CD4-positive, alpha-beta T cell treated with Interleukin-17A for 1 hour (primary cell): ENCODE measurements at regions not wholly inside any gene's neighbourhood (a gene's known extent, or its start where the extent isn't known, plus 50 kb on each side); places are given as distances from the start of the nearest gene placed in this dataset.
"Not testable (repeated sequence)": the region's sequence is repeated elsewhere in the genome, so short reads cannot be mapped to it uniquely, and the experiment has no call there.

Experiments
- DNase-seq: peaks from one replicate; pipeline ENCODE4 v3.0.0-alpha.2; 2020

DNA sequence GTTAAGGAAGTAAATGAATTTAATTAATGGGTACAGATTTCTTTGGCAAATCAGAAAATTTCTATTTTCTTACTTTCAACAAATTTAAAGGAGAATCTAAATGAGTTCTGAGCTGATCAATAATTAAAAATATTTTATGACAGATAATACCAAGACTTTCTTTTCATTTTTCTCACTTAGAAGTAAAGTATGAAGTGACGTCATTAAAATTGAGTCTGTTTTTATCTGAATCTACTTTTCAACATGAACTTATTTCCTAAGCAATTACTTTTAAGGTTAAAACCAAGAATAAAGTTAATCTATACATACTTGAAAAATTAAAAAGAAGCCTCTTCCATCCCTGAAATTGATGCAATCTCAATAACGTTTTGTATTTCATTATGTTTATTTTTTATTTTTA is 552.8 kb upstream of the ST8SIA4 start:
- DNase-seq = no peak

DNA sequence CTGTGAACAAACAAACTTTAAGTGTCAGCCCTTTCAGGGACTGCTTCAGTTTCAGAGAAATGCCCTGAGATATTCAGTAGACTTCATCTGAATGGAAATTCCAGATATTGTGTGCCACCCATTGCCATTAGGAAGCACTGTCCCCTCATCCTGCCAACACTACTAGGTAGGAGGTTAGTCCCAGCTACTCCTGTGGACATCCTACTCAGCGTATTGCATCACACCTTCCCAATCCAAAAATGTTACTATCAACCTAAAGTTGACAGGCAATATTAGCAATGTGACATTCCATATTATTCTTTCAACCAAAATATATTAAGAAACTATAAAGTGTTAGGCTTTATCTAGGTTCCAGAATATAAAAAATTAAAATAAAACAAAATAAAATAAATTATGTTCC is 552.0 kb upstream of the ST8SIA4 start:
- DNase-seq = no peak

DNA sequence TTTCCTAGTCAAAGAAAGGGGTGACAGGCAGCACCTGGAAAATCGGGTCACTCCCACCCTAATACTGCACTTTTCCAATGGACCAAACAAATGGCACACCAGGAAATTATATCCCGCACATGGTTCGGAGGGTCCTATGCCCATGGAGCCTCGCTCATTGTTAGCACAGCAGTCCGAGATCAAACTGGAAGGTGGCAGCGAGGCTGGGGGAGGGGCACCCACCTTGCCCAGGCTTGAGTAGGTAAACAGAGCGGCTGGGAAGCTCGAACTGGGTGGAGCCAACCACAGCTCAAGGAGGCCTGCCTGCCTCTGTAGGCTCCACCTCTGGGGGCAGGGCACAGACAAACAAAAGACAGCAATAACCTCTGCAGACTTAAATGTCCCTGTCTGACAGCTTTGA is 539.2 kb upstream of the ST8SIA4 start:
- DNase-seq = not testable (repeated sequence)

DNA sequence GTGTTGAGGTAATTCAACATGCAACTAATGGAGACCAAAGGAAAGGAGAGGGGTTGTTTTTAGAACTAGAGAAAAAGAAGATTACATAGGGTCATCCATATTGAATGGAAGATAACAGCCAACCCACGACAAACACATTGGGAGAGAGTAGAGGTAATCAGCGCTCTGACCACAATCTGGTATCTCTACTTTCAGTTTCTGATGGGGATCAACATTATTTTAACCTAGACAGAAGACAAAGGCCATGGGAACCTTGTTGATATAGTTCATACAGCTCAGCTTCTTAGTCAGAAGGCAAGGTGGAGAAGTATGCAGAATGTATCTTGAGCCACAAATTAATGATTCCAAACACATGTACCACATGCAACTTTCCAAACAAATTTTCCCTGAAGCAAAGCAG is 537.1 kb upstream of the ST8SIA4 start:
- DNase-seq = no peak

DNA sequence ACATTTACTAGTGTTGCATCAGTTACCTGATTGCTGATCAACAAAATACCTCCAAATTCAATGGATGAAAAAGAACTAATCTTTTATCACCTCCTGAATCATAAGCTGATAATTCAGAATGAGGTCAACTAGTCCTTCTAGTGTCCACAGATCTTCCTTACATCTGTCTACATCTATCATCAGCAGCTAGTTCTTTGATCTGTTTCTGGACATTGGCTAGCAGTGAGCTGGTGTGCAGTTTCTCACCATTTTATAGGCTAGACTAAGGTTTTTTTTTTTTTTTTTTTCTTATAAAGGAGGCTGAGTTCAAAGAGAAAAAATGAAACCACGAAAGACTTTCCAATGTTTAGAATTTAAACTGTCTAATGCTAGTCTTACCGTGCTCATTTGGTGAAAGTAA is 534.3 kb upstream of the ST8SIA4 start:
- no peak for DNase-seq

DNA sequence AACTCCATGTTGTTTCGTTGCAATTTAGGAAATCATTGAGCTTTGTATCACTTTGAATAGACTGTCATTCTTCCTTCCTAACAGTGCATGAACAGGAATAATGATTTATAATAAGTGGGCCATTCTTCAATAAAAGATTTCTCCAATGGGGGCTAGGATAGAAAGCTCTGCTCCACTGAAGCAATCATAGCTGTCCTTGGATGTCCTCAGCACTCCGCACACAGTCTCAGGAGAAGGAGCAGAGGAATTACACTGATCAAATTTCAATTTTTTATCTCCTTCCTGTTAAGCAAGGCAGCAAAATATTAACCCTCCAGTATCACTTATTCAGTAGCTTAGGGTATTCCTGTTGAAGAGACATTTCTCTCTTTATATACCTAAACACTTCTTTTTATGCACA is 532.7 kb upstream of the ST8SIA4 start:
- no peak for DNase-seq

DNA sequence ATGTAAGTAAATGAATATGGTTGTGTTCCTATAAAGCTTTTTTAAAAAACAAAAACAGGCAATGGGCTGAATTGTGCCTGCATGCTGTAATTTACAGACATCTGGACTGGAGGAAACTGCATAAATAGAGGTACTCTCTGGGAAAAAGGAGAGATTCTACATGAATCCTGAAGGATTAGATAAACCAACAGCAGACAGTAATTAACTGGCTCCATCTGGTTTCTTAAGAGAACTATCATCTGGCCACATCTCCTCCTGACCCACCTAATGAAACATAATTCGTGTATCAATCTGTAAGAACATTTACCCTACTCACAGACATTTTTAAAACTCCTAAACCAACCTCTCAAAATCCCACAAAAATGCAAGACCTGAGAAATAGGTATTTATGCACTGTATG is 528.1 kb upstream of the ST8SIA4 start:
- DNase-seq = no peak

DNA sequence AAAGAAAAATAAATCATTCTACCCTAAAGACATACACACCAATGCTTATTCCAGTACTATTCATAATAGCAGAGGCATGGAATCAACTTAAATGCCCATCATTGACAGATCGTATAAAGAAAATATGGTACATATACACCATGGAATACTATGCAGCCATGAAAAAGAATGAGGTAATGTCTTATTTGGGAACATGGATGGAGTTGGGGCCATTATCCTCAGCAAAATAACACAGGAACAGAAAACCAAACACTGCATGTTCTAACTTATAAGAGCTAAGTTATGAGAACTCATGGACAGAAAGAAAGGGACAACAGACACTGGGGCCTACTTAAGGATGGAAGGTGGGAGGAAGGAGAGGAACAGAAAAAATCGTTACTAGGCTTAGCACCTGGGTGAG is 527.5 kb upstream of the ST8SIA4 start:
- no peak for DNase-seq

DNA sequence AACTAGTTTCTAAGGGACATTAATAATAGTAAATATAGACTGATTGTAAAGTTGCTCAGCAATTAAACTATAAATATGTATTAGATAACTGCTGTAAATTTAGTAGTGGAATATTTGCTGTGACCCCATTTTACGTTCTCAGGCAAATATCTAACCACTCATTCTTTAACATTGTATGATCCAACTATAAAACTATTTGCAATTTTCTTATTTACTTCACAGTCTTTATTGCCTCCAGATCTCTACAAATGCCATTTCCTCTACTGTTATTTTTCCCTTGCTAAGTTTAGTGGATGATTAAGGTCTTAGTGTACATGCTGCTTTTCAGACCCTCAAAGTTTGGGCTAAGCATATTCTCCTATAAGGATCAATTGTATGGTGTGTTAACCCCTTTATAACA is 526.2 kb upstream of the ST8SIA4 start:
- no peak for DNase-seq

DNA sequence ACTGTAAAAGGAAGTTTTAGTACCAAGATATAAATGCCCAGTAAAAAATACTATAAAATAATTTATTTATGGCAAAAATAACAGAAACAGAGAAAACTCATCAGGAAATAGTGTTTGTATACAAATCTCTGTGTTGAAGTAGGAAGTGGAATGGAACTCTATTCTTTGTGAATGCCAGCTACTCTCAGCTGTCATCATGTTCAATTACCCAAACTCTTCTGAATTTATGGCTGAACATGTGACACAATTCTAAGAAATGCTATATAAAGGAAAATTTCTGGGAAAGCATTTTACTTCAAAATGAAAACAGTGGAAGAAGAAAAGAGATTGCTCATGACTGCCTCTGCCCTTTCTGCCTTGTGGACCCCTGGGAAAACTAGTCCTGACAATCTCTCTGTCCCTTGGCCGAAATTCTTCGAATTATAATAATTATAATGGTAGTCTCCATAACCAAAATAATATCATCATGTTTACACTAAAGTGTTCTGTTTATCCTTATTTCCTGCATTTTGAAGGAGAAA is 522.3 kb upstream of the ST8SIA4 start:
- no peak for DNase-seq

DNA sequence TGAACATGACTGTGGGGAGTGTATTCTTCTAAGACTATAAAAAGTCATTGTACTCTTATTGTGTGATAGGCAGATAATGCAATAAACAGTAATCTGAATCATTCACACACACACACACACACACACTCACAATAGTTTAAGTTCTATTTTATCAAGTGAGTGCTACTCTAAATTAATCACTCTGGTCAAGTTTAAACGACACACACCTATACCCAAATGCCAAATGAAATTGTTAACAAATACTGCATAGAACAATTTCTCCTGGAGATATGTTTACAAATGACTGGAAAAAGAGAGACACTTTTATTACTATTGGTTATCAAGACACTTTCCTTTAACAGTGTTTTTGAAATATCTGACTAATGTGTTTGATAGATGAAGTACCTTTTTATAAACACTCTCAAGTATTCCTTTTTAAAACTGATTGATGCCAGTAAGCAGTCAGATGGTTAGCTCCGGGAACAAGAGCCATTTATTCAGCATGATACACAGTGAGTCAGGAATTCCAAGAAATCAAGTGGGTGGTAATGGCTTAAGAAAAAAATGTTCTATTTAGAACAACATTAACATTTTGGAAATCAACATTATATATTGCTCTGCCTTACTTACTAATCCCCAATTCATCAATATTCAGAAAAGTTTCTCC is 521.6 kb upstream of the ST8SIA4 start:
- no peak for DNase-seq

DNA sequence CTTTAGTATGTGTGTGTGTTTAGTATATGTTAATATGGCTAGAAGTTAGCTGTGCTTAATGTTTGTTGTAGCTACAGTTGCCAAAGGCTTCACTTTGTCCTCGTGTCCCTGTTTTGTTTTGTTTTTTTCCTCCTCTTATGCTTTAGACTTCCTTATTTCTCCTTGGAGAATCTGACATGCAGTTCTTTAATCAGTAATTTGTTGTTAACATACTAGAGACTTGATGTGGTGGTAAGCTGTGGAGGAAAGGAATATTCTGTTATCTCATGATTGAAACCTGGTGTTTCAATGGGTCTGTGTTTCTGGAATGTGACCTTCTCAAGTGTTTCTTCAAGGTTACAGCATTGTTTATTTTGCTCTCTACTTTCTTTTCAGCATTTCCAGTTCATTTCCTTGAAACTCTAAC is 515.6 kb upstream of the ST8SIA4 start:
- no peak for DNase-seq

DNA sequence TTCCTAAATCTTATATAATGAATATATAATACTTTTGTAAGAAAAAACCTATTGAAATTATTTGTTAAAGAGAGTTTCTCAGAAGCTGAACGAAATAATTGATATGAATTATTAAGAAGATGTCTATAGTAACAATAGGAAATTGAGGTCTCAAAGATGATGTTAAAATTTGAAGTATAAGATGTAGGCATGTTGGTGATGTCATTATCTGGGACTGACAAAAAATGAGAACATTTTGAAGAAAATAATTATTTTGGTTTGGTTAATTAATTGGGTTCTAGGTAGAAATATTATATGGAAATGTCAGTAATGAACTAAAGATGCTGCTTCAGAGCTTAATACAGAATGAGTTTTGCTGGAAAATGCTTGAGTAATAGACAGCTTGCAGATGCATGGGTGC is 501.4 kb upstream of the ST8SIA4 start:
- no peak for DNase-seq

DNA sequence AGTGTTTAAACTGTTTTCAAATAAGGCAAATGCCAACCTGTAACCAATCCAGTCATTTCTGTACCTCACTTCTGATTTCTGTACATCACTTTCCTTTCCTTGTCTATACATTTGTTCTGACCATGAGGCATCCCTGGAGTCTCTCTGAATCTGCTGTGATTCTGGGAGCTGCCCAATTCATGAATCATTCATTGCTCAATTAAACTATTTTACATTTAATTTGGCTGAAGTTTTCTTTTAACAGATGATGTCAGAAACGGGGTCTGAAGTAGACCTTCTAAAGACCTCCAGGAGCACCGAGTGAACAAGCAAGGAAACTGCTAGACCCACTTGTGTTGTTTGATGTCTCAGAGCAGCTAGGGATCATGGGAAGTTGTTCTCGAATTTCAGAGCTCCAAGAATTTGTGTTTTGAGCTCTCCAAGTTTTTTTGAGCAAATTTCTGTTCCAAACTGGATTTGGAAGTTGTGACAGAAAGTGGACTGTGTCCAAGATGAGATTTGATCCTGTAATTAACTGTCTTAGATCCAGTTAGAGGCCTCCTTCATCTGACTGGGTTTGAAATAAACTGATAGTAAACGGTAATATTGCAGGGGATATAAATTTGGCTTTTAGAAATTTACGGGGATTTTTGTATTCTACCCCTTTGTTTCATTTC is 490.8 kb upstream of the ST8SIA4 start:
- no peak for DNase-seq

DNA sequence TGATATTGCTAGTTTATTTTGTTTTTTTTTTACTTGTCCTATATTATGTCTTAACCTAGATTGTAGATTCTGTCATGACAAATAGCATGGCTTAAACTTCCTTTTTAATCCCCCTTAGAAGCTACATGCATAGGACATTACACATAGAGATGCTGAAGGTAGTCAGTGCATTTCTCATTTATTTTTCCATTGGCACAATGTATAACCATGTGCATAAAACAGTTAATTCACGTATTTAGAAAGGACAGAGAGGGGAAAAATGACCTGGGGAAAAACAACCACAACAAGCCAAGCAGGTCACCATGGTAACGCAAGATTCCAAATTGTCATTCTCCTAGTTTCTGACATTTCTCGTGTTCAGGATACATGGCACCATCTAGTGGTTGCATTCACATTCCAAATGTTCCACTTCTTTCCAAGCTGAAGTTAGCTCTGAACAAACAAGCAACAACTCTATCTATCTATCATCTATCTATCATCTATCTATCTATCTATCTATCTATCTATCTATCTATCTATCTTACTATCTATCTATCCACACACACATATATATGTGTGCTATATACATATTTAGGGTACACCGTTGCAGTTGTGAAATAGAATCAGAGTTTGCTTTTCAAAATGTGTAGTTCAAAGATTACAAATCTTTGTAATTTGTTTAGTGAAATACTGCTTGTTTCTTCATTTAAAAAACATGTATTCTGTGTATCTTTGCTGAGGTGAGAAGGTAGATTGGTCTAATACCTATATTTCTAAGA is 487.2 kb upstream of the ST8SIA4 start:
- DNase-seq = peak; percentile 27

DNA sequence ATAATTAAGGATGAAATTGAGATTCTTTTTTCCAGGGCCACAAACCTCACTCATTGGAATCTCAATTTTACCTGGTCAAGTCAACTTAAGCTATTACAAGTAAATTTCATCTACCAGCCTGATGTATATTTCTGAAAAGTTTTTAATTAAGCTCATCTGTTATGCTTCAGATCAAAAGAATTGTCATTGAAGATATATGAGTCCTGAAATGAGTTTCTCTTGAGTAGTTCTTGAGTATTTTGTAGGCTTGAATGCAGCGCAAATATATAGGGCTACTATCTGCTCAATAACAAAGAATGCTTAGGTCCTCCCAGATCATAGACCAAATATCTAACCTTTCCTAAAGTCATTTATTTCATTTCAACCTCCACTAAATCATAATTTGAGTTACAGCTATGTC is 482.2 kb upstream of the ST8SIA4 start:
- DNase-seq = no peak

DNA sequence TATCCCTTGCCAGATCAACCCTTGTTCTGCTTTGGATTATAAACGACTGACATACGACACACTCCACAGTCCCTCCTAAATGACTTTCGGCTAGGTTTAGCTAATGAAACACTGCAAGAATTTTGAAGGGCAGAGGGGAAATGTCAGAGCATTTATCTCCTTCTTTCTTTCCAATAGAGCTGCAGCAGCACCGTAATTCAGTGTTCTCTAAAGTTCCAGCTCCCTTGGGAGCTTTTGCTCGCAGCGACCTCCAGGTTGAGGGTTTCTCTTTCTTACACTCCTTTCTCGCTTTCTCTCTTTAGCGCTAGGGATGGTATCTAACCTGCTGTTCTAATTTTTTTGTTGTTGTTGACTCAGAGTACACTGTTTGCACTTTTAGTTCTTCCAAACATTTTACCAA is 467.1 kb upstream of the ST8SIA4 start:
- no peak for DNase-seq

DNA sequence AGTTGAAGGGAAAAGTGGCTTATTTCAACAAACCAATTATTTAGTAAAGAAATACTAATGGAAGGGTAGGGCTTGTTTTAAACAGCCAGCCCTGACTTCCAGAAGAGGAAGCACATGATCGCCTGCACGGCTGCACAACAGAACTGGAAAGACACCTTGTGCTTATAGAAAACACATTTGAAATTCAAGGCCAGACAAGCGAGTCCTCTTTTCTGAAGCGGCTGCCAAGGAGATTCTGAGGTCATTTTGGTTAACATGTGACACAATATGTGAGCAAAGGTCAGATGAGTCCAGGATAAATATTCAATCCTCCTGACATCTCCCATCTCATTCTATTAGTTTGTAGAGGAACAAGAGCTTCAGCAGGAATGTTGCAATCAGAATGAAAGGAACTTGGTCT is 461.4 kb upstream of the ST8SIA4 start:
- DNase-seq = no peak

DNA sequence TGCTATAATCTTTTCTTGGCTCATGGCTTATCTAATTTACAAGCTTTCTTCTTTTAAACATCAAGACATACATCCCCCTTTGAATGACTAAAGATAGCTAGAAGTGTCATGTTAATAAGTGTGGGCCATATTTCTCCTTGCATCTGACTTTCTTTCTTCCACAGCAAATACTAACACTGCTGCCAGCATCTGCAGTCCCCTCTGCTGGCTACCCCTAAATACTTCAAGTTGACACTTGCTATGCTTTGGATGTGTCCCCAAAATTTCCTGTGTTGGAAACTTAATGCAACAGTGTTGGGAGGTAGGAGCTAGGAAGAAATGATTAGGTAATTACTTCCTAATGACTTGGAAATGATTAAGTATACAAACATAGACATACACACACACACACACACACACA is 459.0 kb upstream of the ST8SIA4 start:
- no peak for DNase-seq

DNA sequence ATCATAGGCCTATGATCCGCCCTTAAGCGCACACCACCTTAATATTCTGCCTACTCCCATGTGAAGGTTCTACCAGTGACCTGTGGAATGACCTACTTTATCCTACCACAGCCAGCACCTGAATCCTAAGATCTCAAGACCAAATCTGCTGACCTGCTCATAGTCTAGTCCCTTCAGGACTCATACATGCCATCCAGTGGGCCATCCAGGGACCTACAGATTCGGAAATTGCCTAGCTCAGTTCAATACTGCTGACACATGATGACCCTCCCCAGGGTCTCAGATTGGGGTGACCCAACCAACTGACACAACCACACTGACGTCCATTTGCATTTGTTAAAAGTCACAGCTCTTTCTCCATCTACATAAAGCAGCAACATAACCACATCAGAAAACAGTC is 443.8 kb upstream of the ST8SIA4 start:
- no peak for DNase-seq

DNA sequence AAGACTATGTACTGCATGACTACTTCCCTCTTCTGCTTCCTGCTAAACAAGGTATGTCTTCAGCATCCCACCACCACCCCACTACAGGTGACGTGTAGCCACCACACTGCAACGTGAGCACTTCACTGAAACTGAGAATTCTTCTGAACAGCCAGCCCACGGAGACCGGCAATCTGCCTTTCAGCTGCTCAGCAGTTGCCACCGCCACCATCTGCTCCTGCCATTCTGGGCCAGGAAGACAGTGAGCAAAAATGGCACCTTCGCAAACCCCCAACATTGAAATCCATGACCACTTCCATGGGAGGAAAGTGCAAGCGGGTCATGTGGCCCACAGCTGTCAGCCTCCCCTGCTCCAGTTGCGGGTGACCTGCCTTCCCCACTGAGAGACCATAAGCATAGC is 443.4 kb upstream of the ST8SIA4 start:
- no peak for DNase-seq

DNA sequence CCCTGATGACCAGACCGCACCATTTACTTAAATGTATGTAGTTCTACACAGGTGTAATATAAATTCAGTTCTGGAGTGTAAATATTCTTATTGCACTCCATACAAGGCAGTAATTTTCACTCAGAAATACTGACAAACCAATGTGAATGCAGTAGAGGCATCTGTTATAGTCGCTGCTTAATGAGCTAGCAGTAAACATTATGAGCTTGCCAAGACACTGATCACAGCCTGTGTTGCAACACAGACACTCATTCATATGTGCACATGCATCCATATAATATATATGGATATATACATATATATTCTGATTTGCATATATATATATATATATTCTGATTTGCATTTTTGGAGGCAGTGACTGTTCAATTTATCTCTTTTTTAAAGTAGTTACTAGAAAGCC is 435.1 kb upstream of the ST8SIA4 start:
- DNase-seq = no peak

DNA sequence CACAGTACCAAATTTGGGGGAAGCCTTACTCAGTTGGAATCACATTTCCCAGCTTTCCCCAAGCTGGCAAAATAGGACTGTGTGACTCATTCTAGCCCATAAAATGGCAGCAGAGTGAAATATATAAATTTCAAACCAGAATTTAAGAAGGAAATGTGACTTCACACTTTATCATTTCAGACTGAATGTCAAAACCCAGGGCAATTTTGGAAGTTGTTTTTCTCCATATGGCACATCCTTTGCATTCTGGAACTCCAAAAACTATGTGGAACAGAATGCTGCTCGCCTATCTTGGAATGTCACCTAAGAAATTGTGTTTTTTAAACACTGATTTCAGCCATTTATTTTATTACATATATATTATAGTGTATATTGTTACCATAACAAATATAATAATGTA is 424.7 kb upstream of the ST8SIA4 start:
- no peak for DNase-seq

DNA sequence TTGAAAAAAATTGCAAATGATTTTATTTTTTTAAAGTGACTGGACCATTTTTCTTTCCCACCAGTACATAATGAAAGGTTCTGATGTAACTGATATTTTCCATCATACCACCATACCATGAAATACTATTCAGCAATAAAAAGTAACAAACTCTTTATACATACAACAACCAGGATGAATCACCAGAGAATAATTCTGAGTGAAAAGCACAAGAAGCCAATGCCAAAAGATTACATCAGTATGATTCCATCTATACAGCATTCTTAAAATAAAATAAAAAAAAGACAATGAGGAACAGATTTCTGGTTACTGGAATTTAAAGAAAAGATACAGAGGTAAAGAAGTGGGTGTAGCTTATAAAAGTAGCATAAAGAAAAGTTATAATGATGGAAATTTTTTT is 423.7 kb upstream of the ST8SIA4 start:
- no peak for DNase-seq
